Endodermal cell (in vitro differentiated cells): ENCODE measurements at regions not wholly inside any gene's neighbourhood (a gene's known extent, or its start where the extent isn't known, plus 50 kb on each side); places are given as distances from the start of the nearest gene placed in this dataset.

Source experiments
- DNase-seq: peaks from one replicate; pipeline ENCODE4 v3.0.0-alpha.2; 2017
- H3K27ac ChIP-seq: 2 replicates; pipeline ENCODE4 v1.5.1; 2013; ENCODE audit warnings: mild to moderate bottlenecking, low read depth, low read length, moderate library complexity
- H3K27me3 ChIP-seq: 2 replicates; pipeline ENCODE4 v1.6.1; 2013; ENCODE audit warnings: mild to moderate bottlenecking, low read length, moderate library complexity; ENCODE audit not compliant: insufficient read depth, control insufficient read depth, poor library complexity, severe bottlenecking
- H3K36me3 ChIP-seq: 2 replicates; pipeline ENCODE4 v1.7.0; 2013; ENCODE audit warnings: mild to moderate bottlenecking, low read length, moderate library complexity; ENCODE audit not compliant: control insufficient read depth, insufficient read depth
- H3K4me1 ChIP-seq: one replicate; pipeline ENCODE4 v1.7.0; 2013; ENCODE audit warnings: low read length; ENCODE audit not compliant: control insufficient read depth, insufficient read depth
- H3K4me3 ChIP-seq: 2 replicates; pipeline ENCODE4 v1.5.1; 2013; ENCODE audit warnings: mild to moderate bottlenecking, low read length, moderate library complexity
- H3K9ac ChIP-seq: 2 replicates; pipeline ENCODE4 v1.6.1; 2013; ENCODE audit warnings: mild to moderate bottlenecking, low read length, moderate library complexity; ENCODE audit not compliant: poor library complexity, severe bottlenecking; ENCODE audit errors: extremely low read depth
- H3K9me3 ChIP-seq: 2 replicates; pipeline ENCODE4 v1.6.1; 2013; ENCODE audit warnings: mild to moderate bottlenecking, low read length, moderate library complexity; ENCODE audit not compliant: control insufficient read depth
- H3K27ac Mint-ChIP-seq: 2 replicates; pipeline ENCODE4 v1.8.0; 2020; ENCODE audit warnings: mixed read lengths
- H3K27me3 Mint-ChIP-seq: 2 replicates; pipeline ENCODE4 v1.8.0; 2021; ENCODE audit warnings: mild to moderate bottlenecking, mixed read lengths; ENCODE audit not compliant: insufficient read depth
- H3K36me3 Mint-ChIP-seq: 2 replicates; pipeline ENCODE4 v1.8.0; 2020; ENCODE audit warnings: low read depth, mixed read lengths
- H3K4me1 Mint-ChIP-seq: 2 replicates; pipeline ENCODE4 v1.8.0; 2020; ENCODE audit warnings: mixed read lengths
- H3K4me3 Mint-ChIP-seq: 2 replicates; pipeline ENCODE4 v1.8.0; 2020; ENCODE audit warnings: mild to moderate bottlenecking, moderate library complexity, mixed read lengths
- H3K9me3 Mint-ChIP-seq: 2 replicates; pipeline ENCODE4 v1.8.0; 2020; ENCODE audit warnings: mild to moderate bottlenecking, mixed read lengths
- CTCF ChIP-seq: fragments of 200-600 bp; sonication (generic); conservative IDR thresholded peaks from 2 replicates; pipeline ENCODE4 v1.5.0; 2021; ENCODE audit warnings: antibody characterized with exemption, mild to moderate bottlenecking
- WGBS, 2 experiments: methylation state at CpG; one replicate each; pipeline versions ENCODE4 v1.1.5 to v1.1.7; 2013; ENCODE audit warnings: missing lambda C conversion rate in 2 of 2, mixed read lengths in 1 of 2; ENCODE audit not compliant: insufficient coverage in 1 of 2, insufficient read length in 1 of 2; 5-methylcytosine and 5-hydroxymethylcytosine counted together

DNA sequence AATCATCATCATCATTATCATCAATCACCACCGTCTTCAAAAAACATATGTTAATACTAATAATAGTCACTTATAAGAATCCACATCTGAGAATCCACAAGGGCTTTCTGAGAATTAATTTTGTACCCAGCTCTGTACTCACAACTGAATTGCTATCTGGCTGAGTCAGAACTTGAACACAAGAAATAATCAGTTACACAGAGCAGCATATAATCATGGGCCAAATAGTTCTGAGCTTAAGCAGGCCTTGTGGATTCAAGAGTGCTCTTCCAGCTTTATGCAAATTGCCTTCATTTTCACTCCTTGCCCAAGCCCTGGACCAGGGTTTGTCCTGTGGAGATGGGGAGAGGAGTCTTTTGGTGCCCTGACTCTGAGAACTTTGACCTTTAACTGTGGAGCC, 304.5 kb downstream of the ZNF248 start:
- no peaks in the 10 kb centered on the region for H3K4me1 ChIP-seq
- H3K36me3 Mint-ChIP-seq: no peaks in the 10 kb centered on the region
- H3K27ac Mint-ChIP-seq: no peak overlapping the region
- no peak overlapping the region for H3K4me3 Mint-ChIP-seq
- no peak for DNase-seq
- no peak overlapping the region for H3K4me3 ChIP-seq
- peaks cover 81% of the 10 kb centered on the region for H3K9me3 ChIP-seq
- H3K27me3 ChIP-seq: no peaks in the 10 kb centered on the region
- TF ChIP-seq CTCF: no peak
- H3K27ac ChIP-seq: no peak overlapping the region
- 82 to 100% methylated on average over 1 of the region's 1 CpG for WGBS, 2 experiments
- H3K4me1 Mint-ChIP-seq: no peaks in the 10 kb centered on the region
- no peaks in the 10 kb centered on the region for H3K36me3 ChIP-seq
- no peak overlapping the region for H3K9ac ChIP-seq
- no peaks in the 10 kb centered on the region for H3K27me3 Mint-ChIP-seq
- peaks cover 92% of the 10 kb centered on the region for H3K9me3 Mint-ChIP-seq

- peaks cover 90% of the 10 kb centered on the region for H3K9me3 Mint-ChIP-seq
- no peak overlapping the region for H3K9ac ChIP-seq
- H3K4me1 ChIP-seq: no peaks in the 10 kb centered on the region
- WGBS, 2 experiments: 89% methylated on average over 1 of the region's 1 CpG; no CpG with 5 or more reads in 1 of the 2 experiments
- no peaks in the 10 kb centered on the region for H3K36me3 Mint-ChIP-seq
- no peaks in the 10 kb centered on the region for H3K27me3 ChIP-seq
- no peak overlapping the region for H3K4me3 ChIP-seq
- DNase-seq: no peak
- H3K27me3 Mint-ChIP-seq: no peaks in the 10 kb centered on the region
- H3K36me3 ChIP-seq: no peaks in the 10 kb centered on the region
- H3K27ac Mint-ChIP-seq: no peak overlapping the region
- no peak overlapping the region for H3K4me3 Mint-ChIP-seq
- TF ChIP-seq CTCF: no peak
- no peaks in the 10 kb centered on the region for H3K4me1 Mint-ChIP-seq
- H3K27ac ChIP-seq: no peak overlapping the region
- H3K9me3 ChIP-seq: peaks cover 73% of the 10 kb centered on the region
Observed at GRCh38 chr10:37549054-37549453, 308.4 kb downstream of the ZNF248 start.

DNA sequence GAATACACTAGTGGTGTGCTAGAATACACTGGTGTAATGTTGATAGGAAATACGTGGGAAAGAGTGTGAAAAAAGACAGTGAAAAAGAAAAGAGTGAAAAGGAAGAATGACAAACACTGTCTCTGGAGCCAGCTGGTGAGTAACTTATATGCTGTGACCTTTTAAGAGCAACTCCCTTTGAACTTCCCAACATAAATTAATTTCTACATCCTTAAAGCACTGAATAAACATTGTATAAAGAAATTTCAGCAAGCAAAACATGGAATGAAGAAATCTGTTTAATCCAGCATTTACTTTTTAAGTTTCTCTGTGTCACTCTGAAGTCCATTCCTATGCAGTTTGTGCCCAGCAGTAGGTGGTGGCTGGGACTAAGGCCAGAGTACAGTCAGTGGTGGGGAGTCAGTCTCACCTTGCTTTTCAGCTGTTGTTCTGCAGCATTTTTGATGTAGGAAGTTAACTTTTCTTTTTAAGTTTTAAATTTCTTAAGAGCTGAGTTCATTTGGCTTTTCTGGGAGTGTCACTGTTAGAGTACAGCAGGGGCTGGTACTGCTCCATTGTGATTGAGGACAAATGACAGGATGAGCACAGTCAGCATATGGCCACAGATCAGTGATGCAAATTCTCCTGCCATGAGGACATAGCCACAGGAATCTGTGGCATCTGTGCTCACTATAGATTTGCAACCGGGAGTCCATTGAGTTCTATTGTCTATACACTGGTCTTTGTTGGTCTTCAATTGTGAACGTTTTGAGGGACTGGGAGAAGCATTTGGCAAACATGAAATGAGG, 321.8 kb downstream of the ZNF248 start:
- H3K27ac ChIP-seq: no peak overlapping the region
- no peaks in the 10 kb centered on the region for H3K36me3 ChIP-seq
- no peaks in the 10 kb centered on the region for H3K27me3 ChIP-seq
- peaks cover 87% of the 10 kb centered on the region for H3K9me3 Mint-ChIP-seq
- no peaks in the 10 kb centered on the region for H3K27me3 Mint-ChIP-seq
- 22 to 39% methylated on average over 3 of the region's 3 CpGs for WGBS, 2 experiments
- H3K36me3 Mint-ChIP-seq: no peaks in the 10 kb centered on the region
- no peak for TF ChIP-seq CTCF
- no peaks in the 10 kb centered on the region for H3K4me1 ChIP-seq
- H3K4me3 Mint-ChIP-seq: no peak overlapping the region
- no peak overlapping the region for H3K27ac Mint-ChIP-seq
- H3K9ac ChIP-seq: no peak overlapping the region
- DNase-seq: no peak
- H3K9me3 ChIP-seq: peaks cover 61% of the 10 kb centered on the region
- no peak overlapping the region for H3K4me3 ChIP-seq
- no peaks in the 10 kb centered on the region for H3K4me1 Mint-ChIP-seq
